ENCODE measurements at regions not wholly inside any gene's neighbourhood (a gene's known extent, or its start where the extent isn't known, plus 50 kb on each side); places are given as distances from the start of the nearest gene placed in this dataset.
A peak's percentile ranks its signal among the peaks of the same experiment; 100 is the strongest.

DNA sequence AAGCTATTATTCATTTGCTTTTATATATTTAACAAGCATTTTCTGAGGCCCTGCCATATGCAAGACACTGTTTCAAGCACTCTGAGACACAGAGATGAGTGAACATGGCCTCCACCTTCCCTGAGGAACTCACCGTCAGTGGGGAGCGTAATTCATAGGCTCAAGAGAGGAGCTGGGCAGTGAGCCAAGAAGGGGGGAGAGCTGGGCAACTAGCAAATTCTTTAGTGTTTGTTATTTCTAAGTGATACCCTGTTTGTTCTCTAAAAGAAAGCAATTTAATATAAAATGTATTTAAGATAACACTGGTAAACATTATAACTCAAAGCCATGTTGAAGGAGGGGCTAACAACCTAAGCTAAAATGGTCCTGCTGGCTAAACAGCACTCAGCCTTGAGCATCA is 119.2 kb upstream of the NGF start:
- Histone ChIP-seq H3K4me1 (peaks cover 0 to 25% (median 12%) of the 10 kb centered on the region in 9 donors), H3K27me3 (no peaks in the 10 kb centered on the region), H3K27ac (no peak overlapping the region), H3K4me3 (no peak overlapping the region), H3K36me3 (no peaks in the 10 kb centered on the region), H3K9me3 (no peaks in the 10 kb centered on the region)
- 38 to 56% methylated on average over 2 of the region's 2 CpGs for WGBS, 2 donors
- DNase-seq (no peak), ATAC-seq (no peak)
- intact Hi-C loops (cut with DNase I), result no loop called here
- TF ChIP-seq, protein P1, sequence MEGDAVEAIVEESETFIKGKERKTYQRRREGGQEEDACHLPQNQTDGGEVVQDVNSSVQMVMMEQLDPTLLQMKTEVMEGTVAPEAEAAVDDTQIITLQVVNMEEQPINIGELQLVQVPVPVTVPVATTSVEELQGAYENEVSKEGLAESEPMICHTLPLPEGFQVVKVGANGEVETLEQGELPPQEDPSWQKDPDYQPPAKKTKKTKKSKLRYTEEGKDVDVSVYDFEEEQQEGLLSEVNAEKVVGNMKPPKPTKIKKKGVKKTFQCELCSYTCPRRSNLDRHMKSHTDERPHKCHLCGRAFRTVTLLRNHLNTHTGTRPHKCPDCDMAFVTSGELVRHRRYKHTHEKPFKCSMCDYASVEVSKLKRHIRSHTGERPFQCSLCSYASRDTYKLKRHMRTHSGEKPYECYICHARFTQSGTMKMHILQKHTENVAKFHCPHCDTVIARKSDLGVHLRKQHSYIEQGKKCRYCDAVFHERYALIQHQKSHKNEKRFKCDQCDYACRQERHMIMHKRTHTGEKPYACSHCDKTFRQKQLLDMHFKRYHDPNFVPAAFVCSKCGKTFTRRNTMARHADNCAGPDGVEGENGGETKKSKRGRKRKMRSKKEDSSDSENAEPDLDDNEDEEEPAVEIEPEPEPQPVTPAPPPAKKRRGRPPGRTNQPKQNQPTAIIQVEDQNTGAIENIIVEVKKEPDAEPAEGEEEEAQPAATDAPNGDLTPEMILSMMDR (IDR thresholded peaks at IDR 0.05), result no peak

DNA sequence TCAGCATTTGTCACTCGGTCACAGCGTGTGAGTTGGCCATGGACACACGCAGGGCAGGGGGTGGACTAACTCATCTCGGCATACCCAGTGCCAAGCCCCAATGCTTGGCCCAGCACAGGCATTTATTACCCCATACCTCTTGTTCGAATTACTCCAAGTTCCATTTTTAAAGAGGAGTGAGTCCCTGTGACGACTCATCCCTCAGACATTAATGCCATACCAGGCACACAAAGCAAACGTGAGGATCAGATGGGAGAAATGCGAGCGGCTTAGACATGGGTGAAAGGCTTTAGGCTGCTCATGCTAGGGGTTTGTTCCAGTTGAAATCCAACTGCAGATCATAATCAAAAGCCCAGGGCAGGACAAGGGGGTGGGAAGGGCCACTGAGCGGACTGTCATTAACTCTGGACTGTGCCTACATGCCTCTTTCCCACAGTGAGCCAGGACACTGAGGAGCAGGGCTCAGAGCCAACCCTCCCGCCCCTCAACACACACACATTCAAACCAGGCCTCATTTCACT is 118.5 kb upstream of the NGF start:
- ATAC-seq (peak; percentile 43 to 79 (median 62)), DNase-seq (no peak)
- H3K4me3 ChIP-seq, result no peak overlapping the region
- H3K27ac ChIP-seq, result peak overlapping the region in 1 of 10 donors; percentile 21
- WGBS, 2 donors, result 73 to 75% methylated on average over 11 of the region's 11 CpGs
- peaks cover 0 to 25% (median 12%) of the 10 kb centered on the region in 9 donors for H3K4me1 ChIP-seq
- H3K27me3 ChIP-seq, result no peaks in the 10 kb centered on the region
- TF ChIP-seq, protein P1 (IDR thresholded peaks at IDR 0.05), result no peak
- no peaks in the 10 kb centered on the region for H3K9me3 ChIP-seq
- intact Hi-C loops (cut with DNase I), result no loop called here
- no peaks in the 10 kb centered on the region for H3K36me3 ChIP-seq

GRCh38 chr1:115454837-115455511 is 116.9 kb upstream of the NGF start:
- WGBS, 2 donors, result 46 to 49% methylated on average over 13 of the region's 13 CpGs
- intact Hi-C loops (cut with DNase I), result no loop called here
- DNase-seq, result peak; percentile 62 to 69
- no peaks in the 10 kb centered on the region for H3K9me3 ChIP-seq
- H3K27ac ChIP-seq, result peak overlapping the region in 3 of 10 donors; percentile 9 to 31 (median 28)
- no peaks in the 10 kb centered on the region for H3K27me3 ChIP-seq
- no peaks in the 10 kb centered on the region for H3K36me3 ChIP-seq
- peak; percentile 63 to 92 (median 73) for ATAC-seq
- H3K4me3 ChIP-seq, result no peak overlapping the region
- peaks cover 0 to 35% (median 12%) of the 10 kb centered on the region in 9 donors for H3K4me1 ChIP-seq
- TF ChIP-seq, protein P1 (IDR thresholded peaks at IDR 0.05), result no peak

GRCh38 chr1:115453666-115454065 is 115.6 kb upstream of the NGF start:
- no peak for DNase-seq
- H3K4me3 ChIP-seq, result no peak overlapping the region
- H3K27me3 ChIP-seq, result no peaks in the 10 kb centered on the region
- H3K36me3 ChIP-seq, result no peaks in the 10 kb centered on the region
- ATAC-seq, result no peak
- intact Hi-C loops (cut with DNase I), result no loop called here
- H3K9me3 ChIP-seq, result no peaks in the 10 kb centered on the region
- H3K4me1 ChIP-seq, result peaks cover 0 to 35% (median 12%) of the 10 kb centered on the region in 9 donors
- H3K27ac ChIP-seq, result no peak overlapping the region
- TF ChIP-seq, protein P1 (IDR thresholded peaks at IDR 0.05), result no peak
- 86 to 89% methylated on average over 2 of the region's 2 CpGs for WGBS, 2 donors
